ENCODE measurements at regions not wholly inside any gene's neighbourhood (a gene's known extent, or its start where the extent isn't known, plus 50 kb on each side); places are given as distances from the start of the nearest gene placed in this dataset.

DNA sequence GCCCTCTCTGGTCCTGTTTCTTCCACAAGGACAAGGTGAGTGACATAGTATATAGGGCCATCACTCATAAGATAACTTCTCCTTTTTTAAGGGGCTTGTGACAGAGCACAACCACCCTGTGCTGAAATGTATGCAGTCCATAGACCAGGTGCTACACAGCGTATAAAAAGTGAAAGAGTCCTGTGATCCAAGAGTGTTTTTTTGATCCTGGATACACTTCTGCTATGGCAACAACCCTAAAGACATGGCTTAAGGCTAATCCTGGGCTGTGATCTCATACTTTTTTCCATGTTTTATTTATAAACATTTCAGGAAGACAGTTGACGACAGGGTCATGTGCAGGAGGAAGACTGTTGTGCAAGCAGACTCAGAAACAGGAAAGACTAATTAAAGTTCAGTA lies 400.5 kb upstream of the TCF4 start (continued):
- peak; percentile 49 for TF ChIP-seq CEBPB (tag; IDR thresholded peaks at IDR 0.05)
- TF ChIP-seq, protein P1, sequence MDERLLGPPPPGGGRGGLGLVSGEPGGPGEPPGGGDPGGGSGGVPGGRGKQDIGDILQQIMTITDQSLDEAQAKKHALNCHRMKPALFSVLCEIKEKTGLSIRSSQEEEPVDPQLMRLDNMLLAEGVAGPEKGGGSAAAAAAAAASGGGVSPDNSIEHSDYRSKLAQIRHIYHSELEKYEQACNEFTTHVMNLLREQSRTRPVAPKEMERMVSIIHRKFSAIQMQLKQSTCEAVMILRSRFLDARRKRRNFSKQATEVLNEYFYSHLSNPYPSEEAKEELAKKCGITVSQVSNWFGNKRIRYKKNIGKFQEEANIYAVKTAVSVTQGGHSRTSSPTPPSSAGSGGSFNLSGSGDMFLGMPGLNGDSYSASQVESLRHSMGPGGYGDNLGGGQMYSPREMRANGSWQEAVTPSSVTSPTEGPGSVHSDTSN (CRISPR knock-in tag; IDR thresholded peaks at IDR 0.05; ENCODE audit: low read depth), result no peak
- TF ChIP-seq, protein P1 (tag; conservative IDR thresholded peaks at IDR 0.05; ENCODE audit: low read depth), result 0 out of 2 replicates have a peak, but pooled peaks have one; percentile 43
- peak; percentile 73 for TF ChIP-seq MEF2D (tag; conservative IDR thresholded peaks at IDR 0.05; ENCODE audit: low read depth)
- no peak for TF ChIP-seq KDM2B (CRISPR knock-in tag; IDR thresholded peaks at IDR 0.05)
- no peak for TF ChIP-seq RBFOX2 (IDR thresholded peaks at IDR 0.05; ENCODE audit: low read depth, low read length)
- TF ChIP-seq CEBPG (CRISPR knock-in tag; IDR thresholded peaks at IDR 0.05), result no peak
- peak in 1 of 2 experiments; percentile 21; a peak in 1 of 4 replicates for TF ChIP-seq CEBPG (tag; conservative IDR thresholded peaks at IDR 0.05 in 1 of 2, IDR thresholded peaks at IDR 0.05 in 1 of 2)
- TF ChIP-seq ZNF449 (CRISPR knock-in tag; IDR thresholded peaks at IDR 0.05), result no peak
- no peak for TF ChIP-seq NELFE (IDR thresholded peaks at IDR 0.05; ENCODE audit: insufficient read depth, insufficient read length)
- TF ChIP-seq ESRRB (CRISPR knock-in tag; IDR thresholded peaks at IDR 0.05; ENCODE audit: borderline replicate concordance), result no peak
- no peak for TF ChIP-seq CLOCK (CRISPR knock-in tag; IDR thresholded peaks at IDR 0.05; ENCODE audit: borderline replicate concordance)
- no peak for TF ChIP-seq FOXM1 (IDR thresholded peaks at IDR 0.05; ENCODE audit: low read depth)
- TF ChIP-seq FOXM1 (CRISPR knock-in tag; IDR thresholded peaks at IDR 0.05; ENCODE audit: low read depth), result no peak
- TF ChIP-seq, protein P2, sequence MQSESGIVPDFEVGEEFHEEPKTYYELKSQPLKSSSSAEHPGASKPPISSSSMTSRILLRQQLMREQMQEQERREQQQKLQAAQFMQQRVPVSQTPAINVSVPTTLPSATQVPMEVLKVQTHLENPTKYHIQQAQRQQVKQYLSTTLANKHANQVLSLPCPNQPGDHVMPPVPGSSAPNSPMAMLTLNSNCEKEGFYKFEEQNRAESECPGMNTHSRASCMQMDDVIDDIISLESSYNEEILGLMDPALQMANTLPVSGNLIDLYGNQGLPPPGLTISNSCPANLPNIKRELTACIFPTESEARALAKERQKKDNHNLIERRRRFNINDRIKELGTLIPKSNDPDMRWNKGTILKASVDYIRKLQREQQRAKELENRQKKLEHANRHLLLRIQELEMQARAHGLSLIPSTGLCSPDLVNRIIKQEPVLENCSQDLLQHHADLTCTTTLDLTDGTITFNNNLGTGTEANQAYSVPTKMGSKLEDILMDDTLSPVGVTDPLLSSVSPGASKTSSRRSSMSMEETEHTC (IDR thresholded peaks at IDR 0.05), result no peak
- TF ChIP-seq, protein P3, sequence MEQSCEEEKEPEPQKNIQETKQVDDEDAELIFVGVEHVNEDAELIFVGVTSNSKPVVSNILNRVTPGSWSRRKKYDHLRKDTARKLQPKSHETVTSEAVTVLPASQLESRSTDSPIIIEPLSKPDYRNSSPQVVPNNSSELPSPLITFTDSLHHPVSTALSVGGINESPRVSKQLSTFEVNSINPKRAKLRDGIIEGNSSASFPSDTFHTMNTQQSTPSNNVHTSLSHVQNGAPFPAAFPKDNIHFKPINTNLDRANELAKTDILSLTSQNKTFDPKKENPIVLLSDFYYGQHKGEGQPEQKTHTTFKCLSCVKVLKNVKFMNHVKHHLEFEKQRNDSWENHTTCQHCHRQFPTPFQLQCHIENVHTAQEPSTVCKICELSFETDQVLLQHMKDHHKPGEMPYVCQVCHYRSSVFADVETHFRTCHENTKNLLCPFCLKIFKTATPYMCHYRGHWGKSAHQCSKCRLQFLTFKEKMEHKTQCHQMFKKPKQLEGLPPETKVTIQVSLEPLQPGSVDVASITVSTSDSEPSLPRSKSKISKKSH (CRISPR knock-in tag; IDR thresholded peaks at IDR 0.05), result no peak
- peak; percentile 96 for TF ChIP-seq FOXJ2 (tag; IDR thresholded peaks at IDR 0.05)
- no peak for TF ChIP-seq ZNF224 (CRISPR knock-in tag; IDR thresholded peaks at IDR 0.05)
- no peak for TF ChIP-seq ZNF695 (CRISPR knock-in tag; IDR thresholded peaks at IDR 0.05)
